HCT116 (cell line): ENCODE measurements at regions not wholly inside any gene's neighbourhood (a gene's known extent, or its start where the extent isn't known, plus 50 kb on each side); places are given as distances from the start of the nearest gene placed in this dataset.

Experiments
- CTCF ChIP-seq, 3 experiments: fragments of 200-600 bp in 1 of 3; sonication (generic) in 1 of 3; IDR thresholded peaks in 2 of 3; conservative IDR thresholded peaks in 1 of 3; 2 replicates each; pipeline ENCODE4 v1.5.1; 2012 to 2017; ENCODE audit warnings: low read depth in 2 of 3, low read length in 2 of 3, antibody characterized with exemption in 1 of 3, borderline replicate concordance in 1 of 3, control low read depth in 1 of 3, mild to moderate bottlenecking in 1 of 3, mixed read lengths in 1 of 3, mixed run types in 1 of 3, moderate library complexity in 1 of 3; ENCODE audit not compliant: insufficient read depth in 1 of 3
- EZH2 ChIP-seq: fragments of 200-600 bp; sonication (generic); IDR thresholded peaks from 2 replicates; pipeline ENCODE4 v1.6.1; 2017; ENCODE audit warnings: antibody characterized with exemption, mixed run types
- EZH2phosphoT487 ChIP-seq: fragments of 200-600 bp; IDR thresholded peaks from 2 replicates; pipeline ENCODE4 v1.6.1; 2018; ENCODE audit warnings: antibody characterized with exemption, borderline replicate concordance
- MAX ChIP-seq: IDR thresholded peaks from 2 replicates; pipeline ENCODE4 v1.6.1; 2012
- POLR2AphosphoS5 ChIP-seq: IDR thresholded peaks from 2 replicates; pipeline ENCODE4 v1.6.1; 2011; ENCODE audit warnings: mild to moderate bottlenecking, low read depth, low read length, moderate library complexity
- SP1 ChIP-seq: IDR thresholded peaks from 2 replicates; pipeline ENCODE4 v1.6.1; 2012; ENCODE audit warnings: low read depth
- SRF ChIP-seq: IDR thresholded peaks from 2 replicates; pipeline ENCODE4 v1.6.1; 2012; ENCODE audit warnings: low read depth

GRCh38 chr7:153951316-153951715 is 100.9 kb upstream of the DPP6 start:
- TF ChIP-seq CTCF (IDR thresholded peaks at IDR 0.05 in 2 of 3, conservative IDR thresholded peaks at IDR 0.05 in 1 of 3; ENCODE audit: borderline replicate concordance in 1 of 3, insufficient read depth in 1 of 3, low read depth in 2 of 3, low read length in 2 of 3): no peak
- TF ChIP-seq EZH2: no peak
- TF ChIP-seq SP1: no peak
- no peak for TF ChIP-seq POLR2AphosphoS5
- TF ChIP-seq MAX: no peak
- no peak for TF ChIP-seq SRF
- no peak for TF ChIP-seq EZH2phosphoT487
